HepG2 (cell line): ENCODE measurements at regions not wholly inside any gene's neighbourhood (a gene's known extent, or its start where the extent isn't known, plus 50 kb on each side); places are given as distances from the start of the nearest gene placed in this dataset.
"Not testable (repeated sequence)": the region's sequence is repeated elsewhere in the genome, so short reads cannot be mapped to it uniquely, and the experiment has no call there.

Source experiments
- ATAC-seq: fragments of 200-7000 bp; cut with Tn5 transposase; 3 replicates; pipeline ENCODE4 v1.9.1; 2020; ENCODE audit warnings: mild to moderate bottlenecking, moderate library complexity
- BruUV-seq: library from RNA; stranded (reverse); fragments of 400-500 nt; replicated peaks from 2 replicates; lab custom pipeline; 2021; lab: Mats Ljungman, UMichigan
- CTCF ChIA-PET: fragments of 300-600 bp; formaldehyde crosslinking; extraction: SDS; loops from one replicate; lab custom pipeline; 2021; ENCODE audit warnings: low total read pairs, inconsistent platforms, low intra/inter-chr PET ratio; lab: Yijun Ruan, JAX
- POLR2A ChIA-PET: fragments of 350-600 bp; sonication (Branson Sonifier 250); formaldehyde crosslinking; loops from one replicate; lab custom pipeline; 2020; ENCODE audit warnings: antibody characterized with exemption, inconsistent platforms; lab: Yijun Ruan, JAX
- DNase-seq: peaks from one replicate; pipeline ENCODE4 v3.0.0-alpha.2; 2015; ENCODE audit warnings: low spot score
- FAIRE-seq: peaks from 3 replicates; lab custom pipeline; 2011; peaks lifted over from hg19 to GRCh38; lab: Jason Lieb, UNC
- H2AFZ ChIP-seq: one replicate; pipeline ENCODE4 v1.6.1; 2011; ENCODE audit warnings: low read length, inconsistent platforms
- H3K27ac ChIP-seq: fragments of 300-600 bp; 3 replicates; pipeline ENCODE4 v1.8.0; 2011; ENCODE audit warnings: mixed run types, mild to moderate bottlenecking, mixed read lengths, low read length, inconsistent platforms; ENCODE audit not compliant: insufficient read depth; ENCODE audit errors: extremely low read length
- H3K27me3 ChIP-seq, 2 experiments: fragments of 200-600 bp in 1 of 2; 2 replicates in 1 of 2; 3 replicates in 1 of 2; pipeline versions ENCODE4 v1.6.0 to v1.8.0; 2011; ENCODE audit warnings: low read length in 2 of 2, mild to moderate bottlenecking in 2 of 2, moderate library complexity in 2 of 2, inconsistent platforms in 1 of 2; ENCODE audit not compliant: insufficient read depth in 2 of 2, control insufficient read depth in 1 of 2
- H3K36me3 ChIP-seq, 2 experiments: fragments of 200-600 bp in 1 of 2; replicated peaks in 1 of 2; 2 replicates in 1 of 2; 3 replicates in 1 of 2; pipeline versions ENCODE4 v1.5.1 to v1.8.0; 2011; ENCODE audit warnings: low read length in 2 of 2, inconsistent platforms in 1 of 2; ENCODE audit not compliant: insufficient read depth in 2 of 2, control insufficient read depth in 1 of 2
- H3K4me1 ChIP-seq: 2 replicates; pipeline ENCODE4 v1.5.1; 2012; ENCODE audit warnings: low read length, inconsistent platforms; ENCODE audit not compliant: insufficient read depth
- H3K4me2 ChIP-seq: 2 replicates; pipeline ENCODE4 v1.6.0; 2011; ENCODE audit warnings: low read depth, low read length, inconsistent platforms
- H3K4me3 ChIP-seq, 3 experiments: fragments of 200-600 bp in 1 of 3; sonication (generic), shearing (Covaris generic) in 1 of 3; replicated peaks in 1 of 3; 2 replicates each; pipeline ENCODE4 v1.5.1; 2011 to 2016; ENCODE audit warnings: low read length in 3 of 3, inconsistent platforms in 2 of 3, low read depth in 2 of 3, mild to moderate bottlenecking in 2 of 3, control low read depth in 1 of 3, mixed read lengths in 1 of 3; ENCODE audit not compliant: insufficient read depth in 1 of 3
- H3K79me2 ChIP-seq: one replicate; pipeline ENCODE4 v1.6.1; 2011; ENCODE audit warnings: low read length, inconsistent platforms; ENCODE audit not compliant: insufficient read depth
- H3K9ac ChIP-seq: 2 replicates; pipeline ENCODE4 v1.6.0; 2011; ENCODE audit warnings: mild to moderate bottlenecking, low read depth, low read length, inconsistent platforms; ENCODE audit not compliant: insufficient read depth
- H3K9me3 ChIP-seq: 2 replicates; pipeline ENCODE4 v1.5.1; 2012; ENCODE audit warnings: mild to moderate bottlenecking, low read length
- H4K20me1 ChIP-seq: 2 replicates; pipeline ENCODE4 v1.6.0; 2011; ENCODE audit warnings: inconsistent platforms, mild to moderate bottlenecking, low read length, moderate library complexity; ENCODE audit not compliant: insufficient read depth
- BHLHE40 ChIP-seq: IDR thresholded peaks from 2 replicates; pipeline ENCODE4 v1.6.1; 2011; ENCODE audit warnings: low read length, improper control_type of control experiment
- KLF12 ChIP-seq: sonication (generic); formaldehyde crosslinking; IDR thresholded peaks from 2 replicates; pipeline ENCODE4 v1.4.0; 2020; ENCODE audit warnings: missing genetic modification reagents, borderline replicate concordance
- LRRFIP1 ChIP-seq: sonication (generic); formaldehyde crosslinking; conservative IDR thresholded peaks from 2 replicates; pipeline ENCODE4 v1.4.0; 2020; ENCODE audit warnings: missing genetic modification reagents
- MBNL3 ChIP-seq: fragments of 250-450 bp; sonication (Bioruptor Pico); conservative IDR thresholded peaks from 2 replicates; pipeline ENCODE4 v1.8.0; 2022; ENCODE audit warnings: mild to moderate bottlenecking, inconsistent platforms
- MTF2 ChIP-seq: sonication (generic); formaldehyde crosslinking; IDR thresholded peaks from 2 replicates; pipeline ENCODE4 v1.5.0; 2020; ENCODE audit warnings: missing genetic modification reagents, borderline replicate concordance
- MXD4 ChIP-seq: IDR thresholded peaks from 2 replicates; pipeline ENCODE4 v1.6.1; 2016; ENCODE audit warnings: mild to moderate bottlenecking, missing biosample characterization, missing genetic modification reagents
- ZBTB42 ChIP-seq: sonication (generic); formaldehyde crosslinking; IDR thresholded peaks from 2 replicates; pipeline ENCODE4 v1.5.0; 2020; ENCODE audit warnings: mild to moderate bottlenecking, missing genetic modification reagents
- ZNF761 ChIP-seq: sonication (generic); formaldehyde crosslinking; conservative IDR thresholded peaks from 2 replicates; pipeline ENCODE4 v1.4.0; 2020; ENCODE audit warnings: mild to moderate bottlenecking, missing genetic modification reagents
- whole genome bisulfite sequencing: methylation state at CpG from one replicate; pipeline ENCODE4 v1.1.6; 2017; ENCODE audit warnings: low lambda C conversion rate; 5-methylcytosine and 5-hydroxymethylcytosine counted together
- in situ Hi-C: cut with HindIII; loops from 2 replicates; pipeline ENCODE4 v1.10.0; 2017; ENCODE audit warnings: low pct_unique_long_range_greater_than_20kb; ENCODE audit not compliant: extremely low pct_ligation_motif_present
- intact Hi-C: fragments of 100-400 bp; cut with micrococcal nuclease; formaldehyde crosslinking; loops from one replicate; pipeline ENCODE4 v1.10.0; 2022; ENCODE audit not compliant: unreplicated experiment
- TF ChIP-seq, protein P1 (sequence below): fragments of 450-650 bp; IDR thresholded peaks from 2 replicates; pipeline ENCODE4 v1.6.1; 2016

DNA sequence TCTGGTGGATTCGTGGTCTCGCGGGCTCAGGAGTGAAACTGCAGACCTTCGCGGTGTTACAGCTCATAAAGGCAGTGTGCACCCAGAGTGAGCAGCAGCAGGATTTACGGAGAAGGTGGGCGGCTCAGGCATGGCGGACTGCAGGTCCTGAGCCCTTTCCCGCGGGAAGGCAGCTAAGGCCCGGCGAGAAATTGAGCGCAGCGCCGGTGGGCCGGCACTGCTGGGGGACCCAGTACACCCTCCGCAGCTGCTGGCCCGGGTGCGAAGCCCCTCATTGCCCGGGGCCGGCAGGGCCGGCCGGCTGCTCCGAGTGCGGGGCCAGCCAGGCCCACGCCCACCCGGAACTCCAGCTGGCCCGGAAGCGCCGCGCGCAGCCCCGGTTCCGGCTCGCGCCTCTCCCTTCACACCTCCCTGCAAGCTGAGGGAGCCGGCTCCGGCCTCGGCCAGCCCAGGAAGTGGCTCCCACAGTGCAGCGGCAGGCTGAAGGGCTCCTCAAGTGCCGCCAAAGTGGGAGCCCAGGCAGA, 1456.2 kb upstream of the GBE1 start:
- H3K9ac ChIP-seq, H3K9me3 ChIP-seq, H3K4me1 ChIP-seq, intact Hi-C loops, H4K20me1 ChIP-seq, H3K4me2 ChIP-seq, CTCF ChIA-PET, H2AFZ ChIP-seq, in situ Hi-C loops, H3K36me3 ChIP-seq, H3K27ac ChIP-seq, DNase-seq, POLR2A ChIA-PET, FAIRE-seq, ATAC-seq, H3K4me3 ChIP-seq, H3K79me2 ChIP-seq, H3K27me3 ChIP-seq, BruUV-seq: not testable (repeated sequence)
- 40% methylated on average over 2 of the region's 41 CpGs for WGBS

GRCh38 chr3:83216919-83217594, 1455.6 kb upstream of the GBE1 start:
- POLR2A ChIA-PET = no interaction called here

More at GRCh38 chr3:83216919-83217594, 1455.6 kb upstream of the GBE1 start:
- Histone ChIP-seq H3K79me2 (no peaks in the 10 kb centered on the region), H3K9me3 (no peaks in the 10 kb centered on the region), H3K36me3 (no peaks in the 10 kb centered on the region), H3K27ac (no peak overlapping the region), H4K20me1 (no peaks in the 10 kb centered on the region), H3K4me3 (no peak overlapping the region), H2AFZ (no peak overlapping the region), H3K4me2 (no peak overlapping the region), H3K27me3 (no peaks in the 10 kb centered on the region; a peak in 1 of 5 replicates), H3K4me1 (no peaks in the 10 kb centered on the region), H3K9ac (no peak overlapping the region)
- in situ Hi-C loops (no loop called here), intact Hi-C loops (no loop called here)
- TF ChIP-seq MBNL3 = no peak
- no peak for TF ChIP-seq MXD4
- TF ChIP-seq LRRFIP1 = no peak
- TF ChIP-seq, protein P1, sequence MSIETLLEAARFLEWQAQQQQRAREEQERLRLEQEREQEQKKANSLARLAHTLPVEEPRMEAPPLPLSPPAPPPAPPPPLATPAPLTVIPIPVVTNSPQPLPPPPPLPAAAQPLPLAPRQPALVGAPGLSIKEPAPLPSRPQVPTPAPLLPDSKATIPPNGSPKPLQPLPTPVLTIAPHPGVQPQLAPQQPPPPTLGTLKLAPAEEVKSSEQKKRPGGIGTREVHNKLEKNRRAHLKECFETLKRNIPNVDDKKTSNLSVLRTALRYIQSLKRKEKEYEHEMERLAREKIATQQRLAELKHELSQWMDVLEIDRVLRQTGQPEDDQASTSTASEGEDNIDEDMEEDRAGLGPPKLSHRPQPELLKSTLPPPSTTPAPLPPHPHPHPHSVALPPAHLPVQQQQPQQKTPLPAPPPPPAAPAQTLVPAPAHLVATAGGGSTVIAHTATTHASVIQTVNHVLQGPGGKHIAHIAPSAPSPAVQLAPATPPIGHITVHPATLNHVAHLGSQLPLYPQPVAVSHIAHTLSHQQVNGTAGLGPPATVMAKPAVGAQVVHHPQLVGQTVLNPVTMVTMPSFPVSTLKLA = no peak
- TF ChIP-seq BHLHE40 = no peak
- TF ChIP-seq KLF12 = no peak
- TF ChIP-seq MTF2 (CRISPR knock-in tag) = no peak
- TF ChIP-seq ZBTB42 (CRISPR knock-in tag) = no peak
- no peak for TF ChIP-seq ZNF761
- ATAC-seq = peak; percentile 43; the same call in 2 of the 3 replicates
- BruUV-seq = no TSS peak
- no peak for DNase-seq
- CTCF ChIA-PET = no interaction called here
- WGBS = 38% methylated on average over 18 of the region's 24 CpGs
- FAIRE-seq = no peak
